ENCODE measurements at regions not wholly inside any gene's neighbourhood (a gene's known extent, or its start where the extent isn't known, plus 50 kb on each side); places are given as distances from the start of the nearest gene placed in this dataset.

DNA sequence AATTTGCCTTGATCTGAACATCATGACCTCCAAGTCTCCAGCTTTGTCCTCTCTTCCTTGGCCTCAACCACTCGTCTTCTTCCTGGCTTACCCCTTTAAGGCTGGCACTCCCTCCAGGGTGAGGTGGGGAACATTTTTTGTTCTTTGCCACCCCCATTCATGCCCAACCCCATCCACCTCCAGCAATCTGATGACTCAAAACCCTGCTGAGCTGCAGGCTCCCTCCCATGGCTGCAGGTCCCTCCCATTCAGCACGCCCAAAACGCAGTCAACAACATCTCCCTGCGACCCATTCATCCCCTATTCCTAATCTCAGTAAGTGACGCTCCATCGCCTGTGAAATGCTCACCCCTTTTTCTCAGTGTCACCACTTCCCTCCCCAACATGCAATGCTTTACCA lies 138.8 kb upstream of the PRMT8 start:
- TF ChIP-seq FOXA1 (IDR thresholded peaks at IDR 0.05) (no peak), ELF4 (IDR thresholded peaks at IDR 0.05) (no peak)

Data from HEK293T (cell line).